ENCODE measurements at regions not wholly inside any gene's neighbourhood (a gene's known extent, or its start where the extent isn't known, plus 50 kb on each side); places are given as distances from the start of the nearest gene placed in this dataset.

GRCh38 chr4:167717495-167717894, 374.8 kb upstream of the ANXA10 start (continued):
- no peak for TF ChIP-seq TSHZ2 (CRISPR knock-in tag; IDR thresholded peaks at IDR 0.05)
- TF ChIP-seq ZFP30 (CRISPR knock-in tag; IDR thresholded peaks at IDR 0.05) = no peak
- TF ChIP-seq ISL1 (CRISPR knock-in tag; IDR thresholded peaks at IDR 0.05) = no peak
- TF ChIP-seq ZNF70 (CRISPR knock-in tag; IDR thresholded peaks at IDR 0.05) = no peak
- no peak for TF ChIP-seq CSRNP3 (CRISPR knock-in tag; IDR thresholded peaks at IDR 0.05)
- no peak for TF ChIP-seq ZNF565 (CRISPR knock-in tag; conservative IDR thresholded peaks at IDR 0.05; ENCODE audit: low read depth)

- ATAC-seq = no peak
- TF ChIP-seq BACH2 (CRISPR knock-in tag; IDR thresholded peaks at IDR 0.05; ENCODE audit: borderline replicate concordance) (no peak), SNAI2 (CRISPR knock-in tag; IDR thresholded peaks at IDR 0.05) (no peak), RARB (CRISPR knock-in tag; IDR thresholded peaks at IDR 0.05) (no peak), TCF4 (CRISPR knock-in tag; IDR thresholded peaks at IDR 0.05; ENCODE audit: borderline replicate concordance) (no peak), PPARA (CRISPR knock-in tag; IDR thresholded peaks at IDR 0.05; ENCODE audit: borderline replicate concordance) (no peak), OSR1 (CRISPR knock-in tag; IDR thresholded peaks at IDR 0.05) (no peak), ISL1 (CRISPR knock-in tag; IDR thresholded peaks at IDR 0.05) (no peak), ZC3H10 (CRISPR knock-in tag; IDR thresholded peaks at IDR 0.05) (no peak), GLIS3 (CRISPR knock-in tag; IDR thresholded peaks at IDR 0.05) (no peak), CSRNP3 (CRISPR knock-in tag; IDR thresholded peaks at IDR 0.05) (no peak), ARNTL (CRISPR knock-in tag; IDR thresholded peaks at IDR 0.05; ENCODE audit: borderline replicate concordance, low read depth) (no peak), ZNF565 (CRISPR knock-in tag; conservative IDR thresholded peaks at IDR 0.05; ENCODE audit: low read depth) (no peak), ZFP30 (CRISPR knock-in tag; IDR thresholded peaks at IDR 0.05) (no peak), ZNF8 (CRISPR knock-in tag; IDR thresholded peaks at IDR 0.05) (no peak)
Measured at GRCh38 chr4:167721617-167722486, 370.5 kb upstream of the ANXA10 start.

- no peak for ATAC-seq
- TF ChIP-seq ZFP30 (CRISPR knock-in tag; IDR thresholded peaks at IDR 0.05) = no peak
- no peak for TF ChIP-seq GLIS3 (CRISPR knock-in tag; IDR thresholded peaks at IDR 0.05)
Measured at GRCh38 chr4:167722487-167722808, 369.9 kb upstream of the ANXA10 start.

GRCh38 chr4:167724941-167725340, 367.4 kb upstream of the ANXA10 start:
- no peak for ATAC-seq
- TF ChIP-seq ZNF70 (CRISPR knock-in tag; IDR thresholded peaks at IDR 0.05) (no peak), ZNF8 (CRISPR knock-in tag; IDR thresholded peaks at IDR 0.05) (no peak), ARNTL (CRISPR knock-in tag; IDR thresholded peaks at IDR 0.05; ENCODE audit: borderline replicate concordance, low read depth) (no peak), ESRRG (CRISPR knock-in tag; IDR thresholded peaks at IDR 0.05) (no peak), CSRNP3 (CRISPR knock-in tag; IDR thresholded peaks at IDR 0.05) (no peak), ISL1 (CRISPR knock-in tag; IDR thresholded peaks at IDR 0.05) (no peak), TOX (CRISPR knock-in tag; IDR thresholded peaks at IDR 0.05; ENCODE audit: borderline replicate concordance) (no peak), SNAI2 (CRISPR knock-in tag; IDR thresholded peaks at IDR 0.05) (no peak), TCF4 (CRISPR knock-in tag; IDR thresholded peaks at IDR 0.05; ENCODE audit: borderline replicate concordance) (no peak), OSR1 (CRISPR knock-in tag; IDR thresholded peaks at IDR 0.05) (no peak), BACH2 (CRISPR knock-in tag; IDR thresholded peaks at IDR 0.05; ENCODE audit: borderline replicate concordance) (no peak), ZFP30 (CRISPR knock-in tag; IDR thresholded peaks at IDR 0.05) (no peak), GLIS3 (CRISPR knock-in tag; IDR thresholded peaks at IDR 0.05) (no peak)

Measured in SK-N-SH treated with all-trans-retinoic acid at 6 μM for 48 hours (cell line).